Endothelial cell of umbilical vein (primary cell): ENCODE measurements at regions not wholly inside any gene's neighbourhood (a gene's known extent, or its start where the extent isn't known, plus 50 kb on each side); places are given as distances from the start of the nearest gene placed in this dataset.

ENCODE experiments used
- BruUV-seq: library from RNA; stranded (reverse); fragments of 400-500 nt; replicated peaks from 2 replicates; lab custom pipeline; 2021; lab: Mats Ljungman, UMichigan
- CTCF ChIA-PET: fragments of 300-600, 350-600 bp; sonication (Branson Sonifier 250); formaldehyde crosslinking; loops from one replicate; lab custom pipeline; 2021; ENCODE audit warnings: antibody characterized with exemption, inconsistent platforms; lab: Charles Lee
- POLR2A ChIA-PET: fragments of 300-600, 350-600 bp; sonication (Branson Sonifier 250); formaldehyde crosslinking; loops from one replicate; lab custom pipeline; 2021; ENCODE audit warnings: antibody characterized with exemption, inconsistent platforms; lab: Charles Lee
- DNase-seq: peaks from one replicate; pipeline ENCODE4 v3.0.0-alpha.2; 2011; ENCODE audit warnings: low read depth, low spot score
- FAIRE-seq: peaks from 2 replicates; lab custom pipeline; 2011; peaks lifted over from hg19 to GRCh38; lab: Jason Lieb, UNC
- H2AFZ ChIP-seq: 2 replicates; pipeline ENCODE4 v1.6.0; 2012; ENCODE audit warnings: low read depth, low read length, control low read depth, inconsistent platforms
- H3K27ac ChIP-seq: 2 replicates; pipeline ENCODE4 v1.5.1; 2011; ENCODE audit warnings: low read depth, mild to moderate bottlenecking, control low read depth, low read length, moderate library complexity; ENCODE audit not compliant: insufficient read depth
- H3K27me3 ChIP-seq, 2 experiments: 2 replicates each; pipeline versions ENCODE4 v1.6.0 to v1.6.1; 2011; ENCODE audit warnings: low read length in 2 of 2, mixed read lengths in 1 of 2; ENCODE audit not compliant: control insufficient read depth in 2 of 2, insufficient read depth in 2 of 2
- H3K36me3 ChIP-seq, 2 experiments: 2 replicates in 1 of 2; 3 replicates in 1 of 2; pipeline ENCODE4 v1.5.1; 2011; ENCODE audit warnings: low read length in 2 of 2, mild to moderate bottlenecking in 1 of 2, moderate library complexity in 1 of 2; ENCODE audit not compliant: control insufficient read depth in 2 of 2, insufficient read depth in 2 of 2; ENCODE audit errors: extremely low read depth in 1 of 2
- H3K4me1 ChIP-seq: 3 replicates; pipeline ENCODE4 v1.5.1; 2011; ENCODE audit warnings: mild to moderate bottlenecking, low read length; ENCODE audit not compliant: control insufficient read depth, insufficient read depth; ENCODE audit errors: extremely low read depth
- H3K4me2 ChIP-seq: 2 replicates; pipeline ENCODE4 v1.6.1; 2011; ENCODE audit warnings: low read length, control low read depth, mixed read lengths; ENCODE audit not compliant: insufficient read depth
- H3K4me3 ChIP-seq, 3 experiments: fragments of 200-600 bp in 1 of 3; sonication (generic), shearing (Covaris generic) in 1 of 3; replicated peaks in 1 of 3; 2 replicates each; pipeline ENCODE4 v1.5.1; 2011 to 2016; ENCODE audit warnings: control low read depth in 3 of 3, low read length in 3 of 3, mild to moderate bottlenecking in 2 of 3, inconsistent platforms in 1 of 3, low read depth in 1 of 3, moderate library complexity in 1 of 3; ENCODE audit not compliant: insufficient read depth in 1 of 3
- H3K79me2 ChIP-seq: 2 replicates; pipeline ENCODE4 v1.6.0; 2012; ENCODE audit warnings: low read length, inconsistent platforms; ENCODE audit not compliant: control insufficient read depth, insufficient read depth
- H3K9ac ChIP-seq: replicated peaks from 2 replicates; pipeline ENCODE3; 2011; ENCODE audit warnings: low read length, control low read depth; ENCODE audit not compliant: insufficient read depth; ENCODE audit errors: extremely low read depth
- H3K9me1 ChIP-seq: replicated peaks from 3 replicates; pipeline ENCODE4 v1.6.0; 2011; ENCODE audit warnings: mild to moderate bottlenecking, low read length; ENCODE audit not compliant: control insufficient read depth, insufficient read depth; ENCODE audit errors: extremely low read depth
- H3K9me3 ChIP-seq: replicated peaks from 2 replicates; pipeline ENCODE4 v1.5.1; 2012; ENCODE audit warnings: low read length, inconsistent platforms; ENCODE audit not compliant: control insufficient read depth, insufficient read depth
- H4K20me1 ChIP-seq: replicated peaks from 2 replicates; pipeline ENCODE3; 2011; ENCODE audit warnings: mild to moderate bottlenecking, low read length; ENCODE audit not compliant: control insufficient read depth, insufficient read depth; ENCODE audit errors: extremely low read depth
- EZH2 ChIP-seq: IDR thresholded peaks from 2 replicates; pipeline ENCODE4 v1.6.1; 2012; ENCODE audit warnings: borderline replicate concordance, low read depth, mild to moderate bottlenecking, moderate library complexity, low read length, inconsistent platforms; ENCODE audit not compliant: severe bottlenecking
- FOS ChIP-seq: IDR thresholded peaks from 2 replicates; pipeline ENCODE4 v1.6.1; 2011; ENCODE audit warnings: mild to moderate bottlenecking, low read length, moderate library complexity, borderline replicate concordance; ENCODE audit not compliant: insufficient read depth
- GATA2 ChIP-seq: IDR thresholded peaks from 2 replicates; pipeline ENCODE4 v1.7.0; 2011; ENCODE audit warnings: low read depth, mild to moderate bottlenecking, moderate library complexity, mixed read lengths, low read length; ENCODE audit not compliant: insufficient read length, insufficient read depth
- JUN ChIP-seq: IDR thresholded peaks from 2 replicates; pipeline ENCODE4 v1.6.1; 2011; ENCODE audit warnings: borderline replicate concordance, low read depth; ENCODE audit not compliant: insufficient read length, insufficient read depth
- MAX ChIP-seq: IDR thresholded peaks from 2 replicates; pipeline ENCODE4 v1.6.1; 2011; ENCODE audit not compliant: insufficient read depth, insufficient read length
- MYC ChIP-seq: IDR thresholded peaks from one replicate; pipeline ENCODE4 v1.6.1; 2011; ENCODE audit warnings: mild to moderate bottlenecking, low read depth, low read length
- POLR2A ChIP-seq: IDR thresholded peaks from 2 replicates; pipeline ENCODE4 v1.6.1; 2012; ENCODE audit warnings: low read depth, mild to moderate bottlenecking, control low read depth, low read length
- POLR2AphosphoS5 ChIP-seq: IDR thresholded peaks from 2 replicates; pipeline ENCODE4 v1.6.1; 2012; ENCODE audit warnings: low read depth, mild to moderate bottlenecking, control low read depth, low read length, moderate library complexity; ENCODE audit not compliant: insufficient read depth
- dilution Hi-C: fragments of 300-500 bp; cut with MboI; formaldehyde crosslinking; loops from one replicate; pipeline ENCODE4 v1.15.0; 2019; ENCODE audit warnings: low sequenced_read_pairs; ENCODE audit not compliant: extremely low pct_ligation_motif_present
- intact Hi-C: fragments of 100-400 bp; cut with micrococcal nuclease; formaldehyde crosslinking; loops from one replicate; pipeline ENCODE4 v1.10.0; 2022
- TF ChIP-seq, protein P1 (sequence below), 2 donors: IDR thresholded peaks; 1 replicate in 1 of 2; 2 replicates in 1 of 2; pipeline ENCODE4 v1.5.1; 2011; ENCODE audit warnings: low read length in 2 of 2, mild to moderate bottlenecking in 2 of 2, moderate library complexity in 2 of 2, control low read depth in 1 of 2, inconsistent platforms in 1 of 2, low read depth in 1 of 2; ENCODE audit not compliant: insufficient read depth in 1 of 2; ENCODE audit errors: extremely low read depth in 1 of 2

GRCh38 chr4:173879509-173879908, 349.5 kb upstream of the HAND2 start:
- Histone ChIP-seq H3K4me3 (no peak overlapping the region), H4K20me1 (no peaks in the 10 kb centered on the region), H3K27ac (no peak overlapping the region), H3K9me3 (no peaks in the 10 kb centered on the region), H3K9ac (no peak overlapping the region), H3K36me3 (no peaks in the 10 kb centered on the region), H3K4me2 (no peak overlapping the region), H2AFZ (no peak overlapping the region), H3K79me2 (no peaks in the 10 kb centered on the region), H3K27me3 (no peaks in the 10 kb centered on the region), H3K9me1 (no peaks in the 10 kb centered on the region), H3K4me1 (no peaks in the 10 kb centered on the region)
- dilution Hi-C loops (no loop called here), intact Hi-C loops (no loop called here)
- TF ChIP-seq POLR2AphosphoS5 (no peak), JUN (no peak), FOS (no peak), GATA2 (no peak), MAX (no peak), EZH2 (no peak), POLR2A (no peak), MYC (no peak)
- TF ChIP-seq, protein P1, sequence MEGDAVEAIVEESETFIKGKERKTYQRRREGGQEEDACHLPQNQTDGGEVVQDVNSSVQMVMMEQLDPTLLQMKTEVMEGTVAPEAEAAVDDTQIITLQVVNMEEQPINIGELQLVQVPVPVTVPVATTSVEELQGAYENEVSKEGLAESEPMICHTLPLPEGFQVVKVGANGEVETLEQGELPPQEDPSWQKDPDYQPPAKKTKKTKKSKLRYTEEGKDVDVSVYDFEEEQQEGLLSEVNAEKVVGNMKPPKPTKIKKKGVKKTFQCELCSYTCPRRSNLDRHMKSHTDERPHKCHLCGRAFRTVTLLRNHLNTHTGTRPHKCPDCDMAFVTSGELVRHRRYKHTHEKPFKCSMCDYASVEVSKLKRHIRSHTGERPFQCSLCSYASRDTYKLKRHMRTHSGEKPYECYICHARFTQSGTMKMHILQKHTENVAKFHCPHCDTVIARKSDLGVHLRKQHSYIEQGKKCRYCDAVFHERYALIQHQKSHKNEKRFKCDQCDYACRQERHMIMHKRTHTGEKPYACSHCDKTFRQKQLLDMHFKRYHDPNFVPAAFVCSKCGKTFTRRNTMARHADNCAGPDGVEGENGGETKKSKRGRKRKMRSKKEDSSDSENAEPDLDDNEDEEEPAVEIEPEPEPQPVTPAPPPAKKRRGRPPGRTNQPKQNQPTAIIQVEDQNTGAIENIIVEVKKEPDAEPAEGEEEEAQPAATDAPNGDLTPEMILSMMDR (IDR thresholded peaks at IDR 0.05; ENCODE audit: extremely low read depth in 1 of 2, insufficient read depth in 1 of 2, low read depth in 1 of 2, low read length in 2 of 2): no peak
- no TSS peak for BruUV-seq
- CTCF ChIA-PET: no interaction called here
- DNase-seq (no peak), FAIRE-seq (no peak)
- POLR2A ChIA-PET: no interaction called here
